SK-N-SH (cell line): ENCODE measurements at regions not wholly inside any gene's neighbourhood (a gene's known extent, or its start where the extent isn't known, plus 50 kb on each side); places are given as distances from the start of the nearest gene placed in this dataset.
A peak's percentile ranks its signal among the peaks of the same experiment; 100 is the strongest.

ENCODE experiments used
- CTCF ChIA-PET: fragments of 300-600, 350-600 bp; formaldehyde crosslinking; extraction: SDS; loops from one replicate; lab custom pipeline; 2021; lab: Yijun Ruan, JAX
- POLR2A ChIA-PET: fragments of 350-600 bp; sonication (Branson Sonifier 250); formaldehyde crosslinking; extraction: SDS; loops from one replicate; lab custom pipeline; 2020; ENCODE audit warnings: antibody characterized with exemption, inconsistent platforms; lab: Yijun Ruan, JAX
- DNase-seq: peaks from one replicate; pipeline ENCODE4 v3.0.0; 2012
- H2AFZ ChIP-seq: fragments of 200-600 bp; sonication (generic); 2 replicates; pipeline ENCODE4 v1.8.1; 2016; ENCODE audit warnings: antibody characterized with exemption, mild to moderate bottlenecking, low read depth
- H3F3A ChIP-seq: fragments of 200-600 bp; sonication (generic); replicated peaks from 2 replicates; pipeline ENCODE3; 2016; ENCODE audit warnings: antibody characterized with exemption, mild to moderate bottlenecking; ENCODE audit not compliant: insufficient read depth
- H3K27ac ChIP-seq, 2 experiments: fragments of 200-500 bp in 1 of 2; fragments of 200-600 bp in 1 of 2; sonication (Bioruptor generic) in 1 of 2; sonication (generic), shearing (Covaris generic) in 1 of 2; 2 replicates each; pipeline versions ENCODE4 v1.5.1 to v1.6.1; 2014 to 2016; ENCODE audit warnings: low read depth in 2 of 2, inconsistent platforms in 1 of 2, low read length in 1 of 2, mild to moderate bottlenecking in 1 of 2, mixed read lengths in 1 of 2
- H3K27me3 ChIP-seq: fragments of 200-600 bp; sonication (generic), shearing (Covaris generic); 2 replicates; pipeline ENCODE4 v1.6.1; 2016; ENCODE audit warnings: mixed run types; ENCODE audit not compliant: insufficient read depth
- H3K36me3 ChIP-seq, 2 experiments: fragments of 200-500 bp in 1 of 2; fragments of 200-600 bp in 1 of 2; sonication (Bioruptor generic) in 1 of 2; sonication (generic) in 1 of 2; replicated peaks in 1 of 2; 2 replicates each; pipeline versions ENCODE3 to v1.5.1; 2014 to 2016; ENCODE audit warnings: low read length in 1 of 2, mild to moderate bottlenecking in 1 of 2; ENCODE audit not compliant: insufficient read depth in 2 of 2, control insufficient read depth in 1 of 2
- H3K4me1 ChIP-seq, 2 experiments: fragments of 200-500 bp in 1 of 2; fragments of 200-600 bp in 1 of 2; sonication (Bioruptor generic) in 1 of 2; sonication (generic), shearing (Covaris generic) in 1 of 2; 2 replicates each; pipeline versions ENCODE4 v1.5.1 to v1.6.1; 2014 to 2016; ENCODE audit warnings: low read depth in 1 of 2, low read length in 1 of 2, mixed run types in 1 of 2; ENCODE audit not compliant: insufficient read depth in 2 of 2, control insufficient read depth in 1 of 2
- H3K4me2 ChIP-seq: fragments of 200-600 bp; sonication (generic), shearing (Covaris generic); 2 replicates; pipeline ENCODE4 v1.6.1; 2017; ENCODE audit warnings: mixed run types
- H3K4me3 ChIP-seq, 2 experiments: fragments of 200-500 bp in 1 of 2; fragments of 200-600 bp in 1 of 2; sonication (Bioruptor generic) in 1 of 2; sonication (generic), shearing (Covaris generic) in 1 of 2; 2 replicates each; pipeline versions ENCODE4 v1.5.1 to v1.8.1; 2014 to 2016; ENCODE audit warnings: low read depth in 2 of 2, inconsistent platforms in 1 of 2, low read length in 1 of 2, mild to moderate bottlenecking in 1 of 2, mixed read lengths in 1 of 2, moderate library complexity in 1 of 2
- H3K79me2 ChIP-seq: fragments of 200-600 bp; sonication (generic); 2 replicates; pipeline ENCODE4 v1.8.1; 2017; ENCODE audit warnings: mild to moderate bottlenecking; ENCODE audit not compliant: insufficient read depth
- H3K9ac ChIP-seq: fragments of 200-600 bp; sonication (generic); 2 replicates; pipeline ENCODE4 v1.6.1; 2017; ENCODE audit warnings: mixed run types
- H3K9me2 ChIP-seq: fragments of 200-600 bp; sonication (generic); 2 replicates; pipeline ENCODE4 v1.6.1; 2017; ENCODE audit warnings: mixed run types
- H3K9me3 ChIP-seq: fragments of 200-600 bp; sonication (generic); 2 replicates; pipeline ENCODE4 v1.6.1; 2017; ENCODE audit warnings: mixed run types, mild to moderate bottlenecking, moderate library complexity
- H4K20me1 ChIP-seq: fragments of 200-600 bp; sonication (generic); 2 replicates; pipeline ENCODE4 v1.6.1; 2017; ENCODE audit warnings: mild to moderate bottlenecking, mixed run types; ENCODE audit not compliant: insufficient read depth
- CHD2 ChIP-seq: fragments of 150-350 bp; IDR thresholded peaks from 2 replicates; pipeline ENCODE4 v1.6.1; 2018; ENCODE audit warnings: low read length; ENCODE audit not compliant: partially characterized antibody
- ELF1 ChIP-seq: IDR thresholded peaks from 2 replicates; pipeline ENCODE4 v1.4.0; 2012
- EP300 ChIP-seq, 2 experiments: IDR thresholded peaks; 2 replicates each; pipeline versions ENCODE4 v1.4.0 to v1.6.1; 2012; ENCODE audit warnings: borderline replicate concordance in 1 of 2, low read depth in 1 of 2, low read length in 1 of 2
- EZH2phosphoT487 ChIP-seq: fragments of 200-600 bp; sonication (generic); IDR thresholded peaks from 2 replicates; pipeline ENCODE4 v1.6.1; 2017; ENCODE audit warnings: low read depth, mixed run types, mild to moderate bottlenecking, antibody characterized with exemption, moderate library complexity, borderline replicate concordance
- FOSL2 ChIP-seq: IDR thresholded peaks from 2 replicates; pipeline ENCODE4 v1.4.0; 2012; ENCODE audit warnings: low read depth, mild to moderate bottlenecking, moderate library complexity, borderline replicate concordance
- FOXM1 ChIP-seq: IDR thresholded peaks from 2 replicates; pipeline ENCODE4 v1.4.0; 2012; ENCODE audit warnings: low read depth, mild to moderate bottlenecking
- GATA2 ChIP-seq: sonication (generic); formaldehyde crosslinking; IDR thresholded peaks from 2 replicates; pipeline ENCODE4 v1.5.0; 2020; ENCODE audit warnings: mild to moderate bottlenecking, missing genetic modification reagents
- IRF3 ChIP-seq: fragments of 150-350 bp; IDR thresholded peaks from 2 replicates; pipeline ENCODE4 v1.6.1; 2016; ENCODE audit warnings: mild to moderate bottlenecking, low read depth, low read length
- JUND ChIP-seq: IDR thresholded peaks from 2 replicates; pipeline ENCODE4 v1.4.0; 2012
- MEF2A ChIP-seq: IDR thresholded peaks from 2 replicates; pipeline ENCODE4 v1.4.0; 2012; ENCODE audit warnings: low read depth, borderline replicate concordance
- NFIC ChIP-seq: IDR thresholded peaks from 2 replicates; pipeline ENCODE4 v1.4.0; 2012; ENCODE audit warnings: borderline replicate concordance
- POLR2AphosphoS5 ChIP-seq: IDR thresholded peaks from 2 replicates; pipeline ENCODE4 v1.6.1; 2012; ENCODE audit warnings: low read depth, low read length
- RCOR1 ChIP-seq: fragments of 150-350 bp; IDR thresholded peaks from 2 replicates; pipeline ENCODE4 v1.6.1; 2017; ENCODE audit warnings: antibody characterized with exemption, low read length
- RFX5 ChIP-seq: IDR thresholded peaks from 2 replicates; pipeline ENCODE4 v1.6.1; 2012; ENCODE audit warnings: mild to moderate bottlenecking, improper control_type of control experiment, low read length
- RXRA ChIP-seq: IDR thresholded peaks from 2 replicates; pipeline ENCODE4 v1.4.0; 2012; ENCODE audit warnings: low read depth, mild to moderate bottlenecking, borderline replicate concordance
- TAF1 ChIP-seq: IDR thresholded peaks from 2 replicates; pipeline ENCODE4 v1.6.1; 2012; ENCODE audit warnings: low read depth, mild to moderate bottlenecking, low read length, moderate library complexity, borderline replicate concordance
- USF2 ChIP-seq: fragments of 150-350 bp; IDR thresholded peaks from 2 replicates; pipeline ENCODE4 v1.6.1; 2017; ENCODE audit warnings: antibody characterized with exemption, low read length, low read depth, borderline replicate concordance
- YY1 ChIP-seq: IDR thresholded peaks from 2 replicates; pipeline ENCODE4 v1.4.0; 2012; ENCODE audit warnings: low read depth, mild to moderate bottlenecking
- ZBTB33 ChIP-seq: IDR thresholded peaks from 2 replicates; pipeline ENCODE4 v1.4.0; 2012; ENCODE audit warnings: low read depth, borderline replicate concordance
- WGBS: methylation state at CpG from one replicate; pipeline ENCODE4 v1.1.6; 2017; ENCODE audit warnings: low lambda C conversion rate; 5-methylcytosine and 5-hydroxymethylcytosine counted together
- TF ChIP-seq, protein P1 (sequence below): fragments of 200-600 bp; sonication (generic); IDR thresholded peaks from 2 replicates; pipeline ENCODE4 v1.6.1; 2017; ENCODE audit warnings: antibody characterized with exemption, mild to moderate bottlenecking, moderate library complexity
- TF ChIP-seq, protein P2 (sequence below): IDR thresholded peaks from 2 replicates; pipeline ENCODE4 v1.6.1; 2012; ENCODE audit warnings: mild to moderate bottlenecking, low read depth, low read length, moderate library complexity
- TF ChIP-seq, protein P3 (sequence below): IDR thresholded peaks from 2 replicates; pipeline ENCODE4 v1.4.0; 2012; ENCODE audit warnings: low read depth, borderline replicate concordance

GRCh38 chr6:128655978-128656498 is 135.6 kb upstream of the PTPRK start:
- H3K4me1 ChIP-seq: peaks cover 0 to 14% of the 10 kb centered on the region in 2 experiments; a peak in 1 of 4 replicates
- no peaks in the 10 kb centered on the region for H3K9me2 ChIP-seq
- no peaks in the 10 kb centered on the region for H4K20me1 ChIP-seq
- POLR2A ChIA-PET: no interaction called here
- H3K4me3 ChIP-seq: no peak overlapping the region; a peak in 1 of 4 replicates
- H3K27ac ChIP-seq: peak overlapping the region in 1 of 2 experiments; percentile 94; a peak in 2 of 4 replicates
- H3K79me2 ChIP-seq: no peaks in the 10 kb centered on the region
- CTCF ChIA-PET: interaction anchor here (1.3 kb wide), 1 partner anchor 169 kb away, joined by 3 read pairs; no protein-coding TSS in a partner anchor
- H3K9ac ChIP-seq: peak overlapping the region; percentile 55; the same call in 1 of the 2 replicates
- H2AFZ ChIP-seq: peak overlapping the region; percentile 84
- no peak for DNase-seq
- H3K4me2 ChIP-seq: peak overlapping the region; percentile 36
- no peaks in the 10 kb centered on the region for H3K9me3 ChIP-seq
- H3F3A ChIP-seq: peaks cover 18% of the 10 kb centered on the region
- no peaks in the 10 kb centered on the region for H3K36me3 ChIP-seq
- WGBS: 0% methylated on average over 1 of the region's 1 CpG
- H3K27me3 ChIP-seq: no peaks in the 10 kb centered on the region
- TF ChIP-seq RFX5 (no peak), POLR2AphosphoS5 (no peak), FOSL2 (peak; percentile 92), NFIC (peak; percentile 76), GATA2 (CRISPR knock-in tag) (no peak), JUND (peak; percentile 89), CHD2 (no peak), EP300 (IDR thresholded peaks at IDR 0.05; ENCODE audit: borderline replicate concordance in 1 of 2, low read depth in 1 of 2, low read length in 1 of 2) (peak in 1 of 2 experiments; percentile 73; a peak in 1 of 4 replicates), IRF3 (no peak), MEF2A (no peak), ZBTB33 (no peak), RCOR1 (no peak), TAF1 (no peak), YY1 (no peak; the same call in 1 of the 2 replicates), USF2 (no peak), RXRA (no peak), FOXM1 (0 out of 2 replicates have a peak, but pooled peaks have one; percentile 37), EZH2phosphoT487 (no peak), ELF1 (no peak)
- TF ChIP-seq, protein P1, sequence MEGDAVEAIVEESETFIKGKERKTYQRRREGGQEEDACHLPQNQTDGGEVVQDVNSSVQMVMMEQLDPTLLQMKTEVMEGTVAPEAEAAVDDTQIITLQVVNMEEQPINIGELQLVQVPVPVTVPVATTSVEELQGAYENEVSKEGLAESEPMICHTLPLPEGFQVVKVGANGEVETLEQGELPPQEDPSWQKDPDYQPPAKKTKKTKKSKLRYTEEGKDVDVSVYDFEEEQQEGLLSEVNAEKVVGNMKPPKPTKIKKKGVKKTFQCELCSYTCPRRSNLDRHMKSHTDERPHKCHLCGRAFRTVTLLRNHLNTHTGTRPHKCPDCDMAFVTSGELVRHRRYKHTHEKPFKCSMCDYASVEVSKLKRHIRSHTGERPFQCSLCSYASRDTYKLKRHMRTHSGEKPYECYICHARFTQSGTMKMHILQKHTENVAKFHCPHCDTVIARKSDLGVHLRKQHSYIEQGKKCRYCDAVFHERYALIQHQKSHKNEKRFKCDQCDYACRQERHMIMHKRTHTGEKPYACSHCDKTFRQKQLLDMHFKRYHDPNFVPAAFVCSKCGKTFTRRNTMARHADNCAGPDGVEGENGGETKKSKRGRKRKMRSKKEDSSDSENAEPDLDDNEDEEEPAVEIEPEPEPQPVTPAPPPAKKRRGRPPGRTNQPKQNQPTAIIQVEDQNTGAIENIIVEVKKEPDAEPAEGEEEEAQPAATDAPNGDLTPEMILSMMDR: no peak
- TF ChIP-seq, protein P2, sequence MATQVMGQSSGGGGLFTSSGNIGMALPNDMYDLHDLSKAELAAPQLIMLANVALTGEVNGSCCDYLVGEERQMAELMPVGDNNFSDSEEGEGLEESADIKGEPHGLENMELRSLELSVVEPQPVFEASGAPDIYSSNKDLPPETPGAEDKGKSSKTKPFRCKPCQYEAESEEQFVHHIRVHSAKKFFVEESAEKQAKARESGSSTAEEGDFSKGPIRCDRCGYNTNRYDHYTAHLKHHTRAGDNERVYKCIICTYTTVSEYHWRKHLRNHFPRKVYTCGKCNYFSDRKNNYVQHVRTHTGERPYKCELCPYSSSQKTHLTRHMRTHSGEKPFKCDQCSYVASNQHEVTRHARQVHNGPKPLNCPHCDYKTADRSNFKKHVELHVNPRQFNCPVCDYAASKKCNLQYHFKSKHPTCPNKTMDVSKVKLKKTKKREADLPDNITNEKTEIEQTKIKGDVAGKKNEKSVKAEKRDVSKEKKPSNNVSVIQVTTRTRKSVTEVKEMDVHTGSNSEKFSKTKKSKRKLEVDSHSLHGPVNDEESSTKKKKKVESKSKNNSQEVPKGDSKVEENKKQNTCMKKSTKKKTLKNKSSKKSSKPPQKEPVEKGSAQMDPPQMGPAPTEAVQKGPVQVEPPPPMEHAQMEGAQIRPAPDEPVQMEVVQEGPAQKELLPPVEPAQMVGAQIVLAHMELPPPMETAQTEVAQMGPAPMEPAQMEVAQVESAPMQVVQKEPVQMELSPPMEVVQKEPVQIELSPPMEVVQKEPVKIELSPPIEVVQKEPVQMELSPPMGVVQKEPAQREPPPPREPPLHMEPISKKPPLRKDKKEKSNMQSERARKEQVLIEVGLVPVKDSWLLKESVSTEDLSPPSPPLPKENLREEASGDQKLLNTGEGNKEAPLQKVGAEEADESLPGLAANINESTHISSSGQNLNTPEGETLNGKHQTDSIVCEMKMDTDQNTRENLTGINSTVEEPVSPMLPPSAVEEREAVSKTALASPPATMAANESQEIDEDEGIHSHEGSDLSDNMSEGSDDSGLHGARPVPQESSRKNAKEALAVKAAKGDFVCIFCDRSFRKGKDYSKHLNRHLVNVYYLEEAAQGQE: no peak
- TF ChIP-seq, protein P3, sequence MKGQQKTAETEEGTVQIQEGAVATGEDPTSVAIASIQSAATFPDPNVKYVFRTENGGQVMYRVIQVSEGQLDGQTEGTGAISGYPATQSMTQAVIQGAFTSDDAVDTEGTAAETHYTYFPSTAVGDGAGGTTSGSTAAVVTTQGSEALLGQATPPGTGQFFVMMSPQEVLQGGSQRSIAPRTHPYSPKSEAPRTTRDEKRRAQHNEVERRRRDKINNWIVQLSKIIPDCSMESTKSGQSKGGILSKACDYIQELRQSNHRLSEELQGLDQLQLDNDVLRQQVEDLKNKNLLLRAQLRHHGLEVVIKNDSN: peak; percentile 45; the same call in 1 of the 2 replicates
